A673 (cell line): ENCODE measurements at regions not wholly inside any gene's neighbourhood (a gene's known extent, or its start where the extent isn't known, plus 50 kb on each side); places are given as distances from the start of the nearest gene placed in this dataset.

Source experiments
- BruUV-seq: library from RNA; stranded (reverse); fragments of 400-500 nt; replicated peaks from 2 replicates; lab custom pipeline; 2021; lab: Mats Ljungman, UMichigan
- CTCF ChIA-PET: fragments of 300-600 bp; sonication (Branson Sonifier 250); formaldehyde crosslinking; loops from one replicate; lab custom pipeline; 2022; ENCODE audit warnings: antibody characterized with exemption; lab: Charles Lee
- POLR2A ChIA-PET: fragments of 300-600 bp; sonication (Branson Sonifier 250); formaldehyde crosslinking; loops from one replicate; lab custom pipeline; 2022; ENCODE audit warnings: antibody characterized with exemption; ENCODE audit not compliant: low non-redundant PET; lab: Charles Lee
- DNase-seq: peaks from one replicate; pipeline ENCODE4 v3.0.0-alpha.2; 2015; ENCODE audit warnings: low spot score
- H3K27ac ChIP-seq: fragments of 200-600 bp; sonication (generic); 2 replicates; pipeline ENCODE4 v1.5.1; 2016; ENCODE audit warnings: mixed run types, low read depth, mild to moderate bottlenecking, mixed read lengths, antibody characterized with exemption, low read length; ENCODE audit not compliant: poor library complexity, severe bottlenecking
- H3K27me3 ChIP-seq: fragments of 200-600 bp; sonication (generic); replicated peaks from 2 replicates; pipeline ENCODE4 v1.6.1; 2017; ENCODE audit warnings: mixed run types, low read depth, mild to moderate bottlenecking, mixed read lengths, antibody characterized with exemption, low read length; ENCODE audit not compliant: insufficient read depth, poor library complexity
- H3K36me3 ChIP-seq: fragments of 200-600 bp; sonication (generic); 2 replicates; pipeline ENCODE4 v1.6.1; 2016; ENCODE audit warnings: mixed run types, mild to moderate bottlenecking, mixed read lengths, antibody characterized with exemption, low read length; ENCODE audit not compliant: insufficient read depth, poor library complexity, severe bottlenecking
- H3K4me1 ChIP-seq: fragments of 200-600 bp; sonication (generic); 2 replicates; pipeline ENCODE4 v1.6.1; 2017; ENCODE audit warnings: mixed run types, mild to moderate bottlenecking, mixed read lengths, antibody characterized with exemption, low read length; ENCODE audit not compliant: insufficient read depth, poor library complexity, severe bottlenecking
- H3K4me3 ChIP-seq: fragments of 200-600 bp; sonication (generic); 2 replicates; pipeline ENCODE4 v1.5.1; 2016; ENCODE audit warnings: low read depth, mixed run types, mild to moderate bottlenecking, mixed read lengths, low read length; ENCODE audit not compliant: poor library complexity, severe bottlenecking
- H3K9me3 ChIP-seq: fragments of 200-600 bp; sonication (generic); 2 replicates; pipeline ENCODE4 v1.6.1; 2016; ENCODE audit warnings: mixed run types, low read depth, mild to moderate bottlenecking, mixed read lengths, antibody characterized with exemption, low read length; ENCODE audit not compliant: poor library complexity, severe bottlenecking
- CTCF ChIP-seq: fragments of 300-800, 200-600 bp; sonication (generic); conservative IDR thresholded peaks from 2 replicates; pipeline ENCODE4 v1.5.1; 2017; ENCODE audit warnings: low read depth, mild to moderate bottlenecking, antibody characterized with exemption, low read length, moderate library complexity, mixed read lengths
- EZH2 ChIP-seq: fragments of 200-600 bp; sonication (generic); IDR thresholded peaks from 2 replicates; pipeline ENCODE4 v1.6.1; 2017; ENCODE audit warnings: borderline replicate concordance, low read depth, mild to moderate bottlenecking, mixed read lengths, antibody characterized with exemption, low read length; ENCODE audit not compliant: poor library complexity, severe bottlenecking
- intact Hi-C: fragments of 100-400 bp; cut with micrococcal nuclease; formaldehyde crosslinking; loops from one replicate; pipeline ENCODE4 v1.10.0; 2022; ENCODE audit not compliant: unreplicated experiment

DNA sequence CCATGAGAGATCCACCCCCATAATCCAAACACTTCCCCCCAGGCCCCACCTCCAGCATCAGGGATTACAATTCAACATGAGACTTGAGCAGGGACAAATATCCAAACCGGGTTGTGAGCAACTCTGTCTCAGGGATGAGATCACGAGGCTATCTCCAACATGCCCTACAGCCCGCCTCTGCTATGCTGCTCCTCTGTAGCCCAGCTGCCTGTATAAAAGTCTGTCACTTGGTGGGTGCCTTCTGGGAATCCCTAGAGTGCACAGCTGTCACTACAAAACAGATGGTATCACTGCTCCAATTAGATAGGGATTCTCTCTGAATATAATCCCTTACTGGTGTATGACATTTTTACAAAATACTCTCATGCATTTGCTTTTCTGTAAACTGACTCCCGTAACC lies 114.9 kb upstream of the NANOS1 start:
- Histone ChIP-seq H3K4me1 (peaks cover 11% of the 10 kb centered on the region), H3K27ac (no peak overlapping the region), H3K4me3 (no peak overlapping the region), H3K27me3 (peaks cover 18% of the 10 kb centered on the region), H3K36me3 (no peaks in the 10 kb centered on the region), H3K9me3 (no peaks in the 10 kb centered on the region)
- POLR2A ChIA-PET = no interaction called here
- no TSS peak for BruUV-seq
- TF ChIP-seq EZH2 (no peak), CTCF (no peak)
- CTCF ChIA-PET = no interaction called here
- DNase-seq = no peak
- intact Hi-C loops = no loop called here

GRCh38 chr10:118915161-118915560 lies 114.4 kb upstream of the NANOS1 start:
- no peak overlapping the region for H3K4me3 ChIP-seq
- no peak overlapping the region for H3K27ac ChIP-seq
- H3K9me3 ChIP-seq = no peaks in the 10 kb centered on the region
- H3K4me1 ChIP-seq = peaks cover 11% of the 10 kb centered on the region
- ChIA-PET CTCF (no interaction called here), POLR2A (no interaction called here)
- H3K36me3 ChIP-seq = no peaks in the 10 kb centered on the region
- TF ChIP-seq EZH2 (no peak), CTCF (no peak)
- peaks cover 18% of the 10 kb centered on the region for H3K27me3 ChIP-seq
- no TSS peak for BruUV-seq
- intact Hi-C loops = no loop called here
- DNase-seq = no peak

- DNase-seq = no peak
- H3K9me3 ChIP-seq = no peaks in the 10 kb centered on the region
- no peak overlapping the region for H3K4me3 ChIP-seq
- BruUV-seq = no TSS peak
- CTCF ChIA-PET = no interaction called here
- POLR2A ChIA-PET = no interaction called here
- H3K27me3 ChIP-seq = peaks cover 20% of the 10 kb centered on the region
- no peak overlapping the region for H3K27ac ChIP-seq
- peaks cover 11% of the 10 kb centered on the region for H3K4me1 ChIP-seq
- no peak for TF ChIP-seq EZH2
- no peak for TF ChIP-seq CTCF
- no peaks in the 10 kb centered on the region for H3K36me3 ChIP-seq
- intact Hi-C loops = no loop called here
Measured at GRCh38 chr10:118916777-118917176, 112.7 kb upstream of the NANOS1 start.
